WTC11 (cell line): ENCODE measurements at regions not wholly inside any gene's neighbourhood (a gene's known extent, or its start where the extent isn't known, plus 50 kb on each side); places are given as distances from the start of the nearest gene placed in this dataset.

Source experiments
- CTCF ChIP-seq: fragments of 200-600 bp; IDR thresholded peaks from 2 replicates; pipeline ENCODE4 v1.8.0; 2022; ENCODE audit warnings: antibody characterized with exemption
- MYBL2 ChIP-seq: sonication (generic); formaldehyde crosslinking; IDR thresholded peaks from 2 replicates; pipeline ENCODE4 v1.8.1; 2023; ENCODE audit warnings: mild to moderate bottlenecking, moderate library complexity, missing genetic modification reagents
- NFYB ChIP-seq: sonication (generic); formaldehyde crosslinking; conservative IDR thresholded peaks from 2 replicates; pipeline ENCODE4 v1.8.0; 2022; ENCODE audit warnings: low read depth, missing genetic modification reagents

- no peak for TF ChIP-seq NFYB (CRISPR knock-in tag)
- no peak for TF ChIP-seq MYBL2 (CRISPR knock-in tag)
- TF ChIP-seq CTCF, result no peak
Measured at GRCh38 chr11:22456993-22457762, 119.0 kb downstream of the SLC17A6 start.
